ENCODE measurements at regions not wholly inside any gene's neighbourhood (a gene's known extent, or its start where the extent isn't known, plus 50 kb on each side); places are given as distances from the start of the nearest gene placed in this dataset.

- TF ChIP-seq CTCF (IDR thresholded peaks at IDR 0.05) (no peak), POLR2A (IDR thresholded peaks at IDR 0.05) (no peak)
Observed at GRCh38 chr2:20145497-20146193, 79.3 kb downstream of the SDC1 start.
